ENCODE measurements at regions not wholly inside any gene's neighbourhood (a gene's known extent, or its start where the extent isn't known, plus 50 kb on each side); places are given as distances from the start of the nearest gene placed in this dataset.
"Not testable (repeated sequence)": the region's sequence is repeated elsewhere in the genome, so short reads cannot be mapped to it uniquely, and the experiment has no call there.

DNA sequence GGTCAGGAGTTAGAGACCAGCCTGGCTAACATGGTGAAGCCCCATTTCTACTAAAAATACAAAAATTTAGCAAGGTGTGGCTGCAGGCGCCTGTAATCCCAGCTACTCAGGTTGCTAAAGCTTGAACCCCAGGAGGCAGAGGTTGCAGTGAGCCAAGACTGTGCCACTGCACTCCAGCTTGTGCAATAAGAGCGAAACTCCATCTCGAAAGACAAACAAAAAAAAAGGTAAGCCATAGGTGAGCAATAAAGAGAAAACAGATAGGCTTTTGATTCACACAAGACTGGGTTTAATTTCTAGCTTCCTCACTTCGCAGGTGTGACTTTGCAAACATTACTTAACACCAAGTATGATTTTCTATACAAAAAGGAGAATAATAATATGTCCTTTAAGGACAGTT, 72.3 kb upstream of the ACBD5 start:
- Mint-ChIP-seq H3K27me3 (ENCODE audit: unreplicated experiment) (no peaks in the 10 kb centered on the region), H3K9me3 (ENCODE audit: low read depth, unreplicated experiment) (no peaks in the 10 kb centered on the region), H3K27ac (ENCODE audit: unreplicated experiment) (no peak overlapping the region), H3K36me3 (ENCODE audit: insufficient read depth, unreplicated experiment) (no peaks in the 10 kb centered on the region), H3K4me3 (ENCODE audit: low read depth, unreplicated experiment) (no peak overlapping the region), H3K4me1 (ENCODE audit: low read depth, unreplicated experiment) (peaks cover 11% of the 10 kb centered on the region)
- intact Hi-C loops (cut with micrococcal nuclease; ENCODE audit: unreplicated experiment) = no loop called here
- CTCF ChIA-PET = no interaction called here
- TF ChIP-seq CTCF (IDR thresholded peaks at IDR 0.05; ENCODE audit: unreplicated experiment) = no peak
- no TSS peak for BruUV-seq (replicated peaks)
- DNase-seq = peak; percentile 11

GRCh38 chr10:27311809-27312208, 71.2 kb upstream of the ACBD5 start:
- H3K9me3 Mint-ChIP-seq (ENCODE audit: low read depth, unreplicated experiment); DNase-seq; H3K27me3 Mint-ChIP-seq (ENCODE audit: unreplicated experiment); BruUV-seq (replicated peaks); H3K27ac Mint-ChIP-seq (ENCODE audit: unreplicated experiment); H3K36me3 Mint-ChIP-seq (ENCODE audit: insufficient read depth, unreplicated experiment); intact Hi-C loops (cut with micrococcal nuclease; ENCODE audit: unreplicated experiment); H3K4me3 Mint-ChIP-seq (ENCODE audit: low read depth, unreplicated experiment): not testable (repeated sequence)
- CTCF ChIA-PET = interaction anchor here (0.6 kb wide), 1 partner anchor 26 kb away, joined by 3 read pairs; no protein-coding TSS in a partner anchor
- peaks cover 11% of the 10 kb centered on the region for H3K4me1 Mint-ChIP-seq (ENCODE audit: low read depth, unreplicated experiment)

DNA sequence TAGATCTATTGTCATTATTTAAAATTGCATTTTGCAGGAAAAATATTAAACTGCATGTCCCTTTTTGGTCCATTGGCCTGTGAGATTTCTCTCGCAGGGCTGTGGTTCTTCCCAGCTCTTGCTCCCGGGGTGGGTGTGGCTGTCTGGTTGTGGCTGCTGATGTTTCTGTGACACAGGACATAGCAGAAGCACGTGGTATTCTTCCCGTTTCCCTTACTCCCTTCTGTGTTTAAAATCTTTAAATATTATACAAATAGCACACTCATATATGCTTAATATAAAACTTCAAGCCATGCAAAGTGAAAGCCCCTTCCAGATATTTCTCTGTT, 57.9 kb upstream of the ACBD5 start:
- H3K36me3 Mint-ChIP-seq (ENCODE audit: insufficient read depth, unreplicated experiment); H3K4me3 Mint-ChIP-seq (ENCODE audit: low read depth, unreplicated experiment); H3K27ac Mint-ChIP-seq (ENCODE audit: unreplicated experiment); CTCF ChIA-PET; BruUV-seq (replicated peaks); H3K4me1 Mint-ChIP-seq (ENCODE audit: low read depth, unreplicated experiment); H3K9me3 Mint-ChIP-seq (ENCODE audit: low read depth, unreplicated experiment); intact Hi-C loops (cut with micrococcal nuclease; ENCODE audit: unreplicated experiment); DNase-seq: not testable (repeated sequence)
- peaks cover 15% of the 10 kb centered on the region for H3K27me3 Mint-ChIP-seq (ENCODE audit: unreplicated experiment)

DNA sequence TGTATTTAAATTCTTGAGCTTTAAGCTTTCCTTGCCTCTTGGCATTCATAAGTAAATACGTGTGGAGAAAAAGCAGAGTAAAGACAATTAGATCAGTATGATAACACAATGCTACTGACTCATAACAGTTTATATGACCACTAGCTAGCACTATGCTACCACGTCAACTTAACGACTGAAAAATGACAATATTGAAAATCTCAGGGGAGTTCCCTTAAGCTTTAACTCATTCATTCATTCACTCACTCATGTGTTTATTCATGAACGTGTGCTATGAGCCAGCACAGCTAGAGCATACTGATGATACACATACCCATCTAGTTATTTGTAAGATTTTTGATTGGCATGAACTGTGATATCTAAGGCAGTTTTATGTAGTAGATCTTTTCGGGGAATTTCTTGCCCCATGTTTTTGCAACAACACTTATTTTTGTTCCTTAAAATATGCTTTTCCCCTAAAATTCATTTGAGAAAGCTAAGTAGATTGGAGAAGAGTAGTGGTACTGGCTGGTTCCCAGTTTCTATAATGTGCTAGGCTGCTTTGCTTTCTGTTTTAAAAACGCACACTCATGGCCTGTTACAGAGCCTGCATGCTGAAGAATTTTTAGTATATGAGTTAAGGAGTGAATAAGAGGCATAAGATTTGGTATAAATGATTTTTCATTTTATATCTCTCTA, 57.4 kb upstream of the ACBD5 start:
- H3K27me3 Mint-ChIP-seq (ENCODE audit: unreplicated experiment) = peaks cover 15% of the 10 kb centered on the region
- TF ChIP-seq CTCF (IDR thresholded peaks at IDR 0.05; ENCODE audit: unreplicated experiment) = no peak
- H3K27ac Mint-ChIP-seq (ENCODE audit: unreplicated experiment) = no peak overlapping the region
- CTCF ChIA-PET = no interaction called here
- no peaks in the 10 kb centered on the region for H3K4me1 Mint-ChIP-seq (ENCODE audit: low read depth, unreplicated experiment)
- peaks cover 5% of the 10 kb centered on the region for H3K9me3 Mint-ChIP-seq (ENCODE audit: low read depth, unreplicated experiment)
- intact Hi-C loops (cut with micrococcal nuclease; ENCODE audit: unreplicated experiment) = no loop called here
- BruUV-seq (replicated peaks) = no TSS peak
- H3K36me3 Mint-ChIP-seq (ENCODE audit: insufficient read depth, unreplicated experiment) = no peaks in the 10 kb centered on the region
- no peak for DNase-seq
- no peak overlapping the region for H3K4me3 Mint-ChIP-seq (ENCODE audit: low read depth, unreplicated experiment)

GRCh38 chr10:27296285-27296684, 55.7 kb upstream of the ACBD5 start:
- BruUV-seq (replicated peaks); intact Hi-C loops (cut with micrococcal nuclease; ENCODE audit: unreplicated experiment); DNase-seq; H3K27ac Mint-ChIP-seq (ENCODE audit: unreplicated experiment); H3K4me1 Mint-ChIP-seq (ENCODE audit: low read depth, unreplicated experiment); H3K4me3 Mint-ChIP-seq (ENCODE audit: low read depth, unreplicated experiment); CTCF ChIA-PET; H3K36me3 Mint-ChIP-seq (ENCODE audit: insufficient read depth, unreplicated experiment); H3K9me3 Mint-ChIP-seq (ENCODE audit: low read depth, unreplicated experiment): not testable (repeated sequence)
- H3K27me3 Mint-ChIP-seq (ENCODE audit: unreplicated experiment) = peaks cover 15% of the 10 kb centered on the region

DNA sequence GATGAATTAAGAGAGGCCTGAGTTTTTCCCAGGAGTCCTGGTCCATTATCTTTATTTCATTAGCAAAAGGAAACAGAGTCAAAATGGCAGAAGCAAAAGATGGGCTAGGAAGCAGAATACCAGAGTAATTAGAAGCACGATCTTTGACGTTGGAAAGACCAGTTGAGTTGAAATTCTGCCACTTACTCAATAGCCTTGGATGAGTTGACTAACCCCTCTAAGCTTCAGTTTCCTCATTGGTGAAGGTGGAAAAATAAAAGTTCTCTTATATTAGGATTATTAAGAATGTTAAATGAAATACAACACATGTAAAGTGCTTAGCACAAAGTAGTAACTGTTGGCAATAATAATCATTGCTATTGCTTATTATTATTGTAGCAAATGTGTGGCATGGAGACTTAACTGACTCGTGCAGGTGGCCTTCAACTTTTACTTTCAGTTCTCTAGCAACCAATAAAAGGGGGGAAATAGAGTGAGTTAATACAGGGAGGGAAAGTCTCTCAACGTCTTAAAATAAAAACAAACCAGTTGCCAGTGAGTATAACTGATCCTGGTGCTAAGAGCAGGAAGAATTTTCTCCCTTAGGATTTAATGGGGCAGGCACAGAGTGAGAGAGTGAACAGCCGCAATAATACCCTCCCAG, 50.8 kb upstream of the ACBD5 start:
- H3K4me1 Mint-ChIP-seq (ENCODE audit: low read depth, unreplicated experiment); H3K27me3 Mint-ChIP-seq (ENCODE audit: unreplicated experiment); intact Hi-C loops (cut with micrococcal nuclease; ENCODE audit: unreplicated experiment); BruUV-seq (replicated peaks); H3K27ac Mint-ChIP-seq (ENCODE audit: unreplicated experiment); H3K36me3 Mint-ChIP-seq (ENCODE audit: insufficient read depth, unreplicated experiment); DNase-seq; H3K4me3 Mint-ChIP-seq (ENCODE audit: low read depth, unreplicated experiment); CTCF ChIA-PET; H3K9me3 Mint-ChIP-seq (ENCODE audit: low read depth, unreplicated experiment): not testable (repeated sequence)
